ENCODE measurements at regions not wholly inside any gene's neighbourhood (a gene's known extent, or its start where the extent isn't known, plus 50 kb on each side); places are given as distances from the start of the nearest gene placed in this dataset.

GRCh38 chr1:212224102-212224501, 61.1 kb upstream of the PPP2R5A start:
- no peak for DNase-seq

- no peak for DNase-seq
Observed at GRCh38 chr1:212225416-212225815, 59.8 kb upstream of the PPP2R5A start.

DNA sequence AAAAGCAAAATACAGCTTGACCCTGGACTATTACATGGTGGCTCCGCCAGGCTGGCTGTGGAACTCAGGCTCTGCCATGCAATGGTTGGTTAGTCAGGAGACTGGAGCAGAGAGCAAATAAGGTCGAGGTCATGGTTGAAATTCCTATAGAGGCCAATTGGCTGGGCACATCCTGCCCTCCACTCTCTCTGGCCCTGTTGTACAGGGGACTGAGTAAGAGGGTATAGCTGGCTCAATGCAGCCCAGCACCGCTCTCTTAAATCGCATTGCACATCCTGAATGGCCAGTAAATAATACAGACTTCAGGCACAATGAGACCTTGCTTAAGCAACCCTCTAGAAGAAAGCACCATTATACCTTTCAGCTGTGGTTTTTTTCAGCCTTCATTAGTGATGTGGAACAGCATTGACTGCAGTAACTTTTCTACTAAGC, 59.3 kb upstream of the PPP2R5A start:
- no peak for DNase-seq

GRCh38 chr1:212226467-212226866, 58.7 kb upstream of the PPP2R5A start:
- no peak for DNase-seq

GRCh38 chr1:212228076-212228475, 57.1 kb upstream of the PPP2R5A start:
- no peak for DNase-seq

GRCh38 chr1:212228591-212229119, 56.6 kb upstream of the PPP2R5A start:
- no peak for DNase-seq

DNA sequence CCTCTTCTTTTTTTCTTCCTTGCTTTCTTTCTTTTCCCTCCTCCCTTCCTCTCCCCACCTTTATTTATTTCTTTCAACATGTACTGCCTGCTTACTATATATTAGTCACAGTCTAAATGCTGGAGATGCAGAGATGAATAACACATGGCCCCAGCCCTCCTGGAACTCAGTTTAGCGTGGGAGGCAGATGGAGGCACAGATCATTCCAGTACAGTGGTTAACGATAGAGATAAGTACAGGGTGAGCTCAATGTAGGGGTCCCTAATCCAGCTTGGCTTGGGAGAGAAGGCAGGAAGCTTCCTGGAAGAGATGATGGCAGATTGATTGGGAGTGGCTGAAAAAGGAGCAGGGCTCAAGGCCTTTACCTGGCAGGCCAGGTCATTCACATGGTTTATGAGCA, 55.6 kb upstream of the PPP2R5A start:
- DNase-seq: no peak

GRCh38 chr1:212230329-212230728, 54.9 kb upstream of the PPP2R5A start:
- no peak for DNase-seq

- DNase-seq: no peak
Observed at GRCh38 chr1:212231372-212231771, 53.8 kb upstream of the PPP2R5A start.

- DNase-seq: no peak
Observed at GRCh38 chr1:212232090-212232489, 53.1 kb upstream of the PPP2R5A start.

GRCh38 chr1:212233321-212233720, 51.9 kb upstream of the PPP2R5A start:
- no peak for DNase-seq

- DNase-seq: peak; percentile 46
Observed at GRCh38 chr1:212234431-212235395, 50.5 kb upstream of the PPP2R5A start.

All from muscle of arm (tissue), 1 donor.